Activated T-helper 17 cell treated with anti-CD3 and anti-CD28 coated beads, Interleukin-2, amount 50 U/mL, for 72 hours (primary cell): ENCODE measurements at regions not wholly inside any gene's neighbourhood (a gene's known extent, or its start where the extent isn't known, plus 50 kb on each side); places are given as distances from the start of the nearest gene placed in this dataset.

ENCODE experiments used
- ATAC-seq: fragments of 150-1000 bp; cut with Tn5 transposase; replicated peaks from 2 replicates; pipeline ENCODE4 v1.10.0; 2021; ENCODE audit warnings: mild to moderate bottlenecking, moderate library complexity
- H3K27ac Mint-ChIP-seq: one replicate; pipeline ENCODE4 v1.8.0; 2022; ENCODE audit warnings: mixed read lengths
- H3K27me3 Mint-ChIP-seq: one replicate; pipeline ENCODE4 v1.8.0; 2022; ENCODE audit warnings: mixed read lengths
- H3K36me3 Mint-ChIP-seq: one replicate; pipeline ENCODE4 v1.8.0; 2022; ENCODE audit warnings: low read depth, mild to moderate bottlenecking, mixed read lengths
- H3K4me1 Mint-ChIP-seq: one replicate; pipeline ENCODE4 v1.8.0; 2022; ENCODE audit warnings: mixed read lengths
- H3K4me3 Mint-ChIP-seq: one replicate; pipeline ENCODE4 v1.8.0; 2022; ENCODE audit warnings: mild to moderate bottlenecking, mixed read lengths
- H3K9me3 Mint-ChIP-seq: one replicate; pipeline ENCODE4 v1.8.0; 2022; ENCODE audit warnings: mixed read lengths

GRCh38 chr21:33985117-33986050, 69.8 kb upstream of the ATP5PO start:
- peak overlapping the region; percentile 95 for H3K27ac Mint-ChIP-seq
- peak overlapping the region; percentile 34 for H3K4me3 Mint-ChIP-seq
- peak; percentile 8 for ATAC-seq
- H3K27me3 Mint-ChIP-seq = no peaks in the 10 kb centered on the region
- peaks cover 10% of the 10 kb centered on the region for H3K36me3 Mint-ChIP-seq
- peaks cover 40% of the 10 kb centered on the region for H3K4me1 Mint-ChIP-seq
- H3K9me3 Mint-ChIP-seq = peaks cover 10% of the 10 kb centered on the region

- peak overlapping the region; percentile 0 for H3K4me3 Mint-ChIP-seq
- H3K27me3 Mint-ChIP-seq = no peaks in the 10 kb centered on the region
- ATAC-seq = peak; percentile 62
- peak overlapping the region; percentile 95 for H3K27ac Mint-ChIP-seq
- H3K9me3 Mint-ChIP-seq = peaks cover 10% of the 10 kb centered on the region
- peaks cover 10% of the 10 kb centered on the region for H3K36me3 Mint-ChIP-seq
- H3K4me1 Mint-ChIP-seq = peaks cover 43% of the 10 kb centered on the region
These were observed 68.4 kb upstream of the ATP5PO start for GRCh38 chr21:33984021-33984481.

DNA sequence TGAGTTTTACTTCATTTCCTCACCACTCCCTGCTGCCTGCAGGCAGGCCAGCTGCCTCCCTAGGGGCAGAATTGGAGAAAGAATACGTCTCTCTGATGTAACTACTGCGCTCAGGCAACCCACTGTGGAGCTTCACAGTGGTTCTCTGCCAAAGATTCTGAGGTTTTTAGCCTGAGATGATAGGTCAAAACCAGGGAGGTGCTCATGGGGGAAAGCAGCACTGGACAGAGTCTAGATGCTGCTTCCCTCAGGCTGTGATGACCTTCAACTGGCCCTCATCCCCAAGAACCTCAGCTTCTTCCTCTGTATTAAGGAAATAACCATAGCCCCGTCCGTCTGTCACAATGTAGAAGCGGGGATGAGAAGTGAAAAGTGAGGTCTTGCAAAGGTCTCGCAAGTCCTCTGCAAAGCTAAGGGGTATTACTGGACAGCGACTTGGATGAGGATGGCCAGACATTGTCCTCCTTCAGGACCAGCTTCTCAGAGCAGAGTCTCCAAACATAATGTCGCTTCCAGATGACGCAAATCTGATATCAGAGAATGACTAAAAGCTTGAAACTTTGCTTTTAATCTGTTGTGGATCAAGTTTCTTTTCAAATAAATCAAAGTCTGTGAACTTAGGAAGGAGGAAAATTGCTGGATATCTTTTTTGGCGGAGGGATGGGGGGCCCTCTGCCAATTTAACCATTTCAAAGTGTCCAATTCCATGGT, 65.9 kb upstream of the ATP5PO start:
- ATAC-seq = no peak
- Mint-ChIP-seq H3K36me3 (peaks cover 20% of the 10 kb centered on the region), H3K9me3 (peaks cover 10% of the 10 kb centered on the region), H3K4me3 (no peak overlapping the region), H3K4me1 (peaks cover 59% of the 10 kb centered on the region), H3K27me3 (no peaks in the 10 kb centered on the region), H3K27ac (peak overlapping the region; percentile 3)

GRCh38 chr21:33980276-33980916, 64.8 kb upstream of the ATP5PO start:
- H3K36me3 Mint-ChIP-seq = peaks cover 30% of the 10 kb centered on the region
- H3K4me3 Mint-ChIP-seq = no peak overlapping the region
- peaks cover 62% of the 10 kb centered on the region for H3K4me1 Mint-ChIP-seq
- H3K27ac Mint-ChIP-seq = peak overlapping the region; percentile 3
- ATAC-seq = no peak
- H3K27me3 Mint-ChIP-seq = no peaks in the 10 kb centered on the region
- H3K9me3 Mint-ChIP-seq = peaks cover 9% of the 10 kb centered on the region

- peak overlapping the region; percentile 81 for H3K4me3 Mint-ChIP-seq
- ATAC-seq = no peak
- no peak overlapping the region for H3K27ac Mint-ChIP-seq
- H3K27me3 Mint-ChIP-seq = no peaks in the 10 kb centered on the region
- H3K36me3 Mint-ChIP-seq = peaks cover 29% of the 10 kb centered on the region
- H3K4me1 Mint-ChIP-seq = peaks cover 61% of the 10 kb centered on the region
- peaks cover 3% of the 10 kb centered on the region for H3K9me3 Mint-ChIP-seq
These were observed 63.0 kb upstream of the ATP5PO start for GRCh38 chr21:33978585-33978984.

- Mint-ChIP-seq H3K9me3 (no peaks in the 10 kb centered on the region), H3K36me3 (peaks cover 29% of the 10 kb centered on the region), H3K4me3 (peak overlapping the region; percentile 81), H3K4me1 (peaks cover 54% of the 10 kb centered on the region), H3K27ac (peak overlapping the region; percentile 99), H3K27me3 (no peaks in the 10 kb centered on the region)
- no peak for ATAC-seq
These were observed 62.2 kb upstream of the ATP5PO start for GRCh38 chr21:33977721-33978369.

- Mint-ChIP-seq H3K36me3 (peaks cover 33% of the 10 kb centered on the region), H3K27ac (peak overlapping the region; percentile 99), H3K27me3 (no peaks in the 10 kb centered on the region), H3K9me3 (no peaks in the 10 kb centered on the region), H3K4me3 (peak overlapping the region; percentile 81), H3K4me1 (peaks cover 52% of the 10 kb centered on the region)
- peak; percentile 13 for ATAC-seq
These were observed 61.6 kb upstream of the ATP5PO start for GRCh38 chr21:33977017-33977720.

DNA sequence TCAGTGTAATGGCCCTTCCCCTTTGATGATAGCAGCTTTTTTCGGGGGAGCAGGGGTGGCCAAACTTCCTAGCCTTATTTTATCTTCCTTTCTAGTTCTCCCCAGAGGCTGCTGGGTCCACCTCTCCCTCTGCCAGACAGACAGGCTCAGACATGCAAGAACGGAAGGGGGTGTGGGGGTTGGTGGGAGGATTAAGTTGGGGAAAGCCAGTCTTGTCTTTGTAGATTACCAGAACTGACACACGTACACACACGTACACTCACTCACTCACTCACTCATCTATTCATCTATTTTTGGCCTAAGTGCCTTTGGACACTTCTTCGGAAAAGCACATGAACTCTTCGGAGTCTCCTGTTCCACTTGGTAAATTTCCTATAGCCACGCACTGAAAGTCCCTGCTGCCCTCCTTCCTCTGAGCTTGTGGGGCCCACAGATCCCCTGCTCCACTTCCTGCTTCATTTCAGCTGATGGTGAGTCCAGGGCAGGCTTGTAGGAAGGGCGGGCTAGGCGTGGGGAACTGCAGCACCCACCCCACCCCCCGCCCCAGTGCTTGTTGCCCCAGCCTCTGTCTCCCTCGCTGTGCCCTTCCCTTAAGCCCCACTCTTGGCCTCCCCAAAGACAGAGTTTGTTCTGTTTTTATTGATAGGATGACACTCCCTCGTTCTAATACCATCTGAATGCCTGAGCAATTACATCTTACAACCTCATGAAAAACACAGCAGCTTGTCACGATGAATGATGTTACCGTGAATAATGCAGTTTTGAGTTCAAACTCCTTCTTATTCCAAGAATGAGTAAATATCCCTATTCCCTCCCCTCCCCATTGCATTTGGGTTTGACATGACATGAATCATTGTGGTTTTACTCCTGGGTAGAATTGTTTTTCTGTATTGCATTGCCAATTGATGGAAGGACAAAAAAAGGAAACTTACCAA, 60.7 kb upstream of the ATP5PO start:
- Mint-ChIP-seq H3K4me1 (peaks cover 56% of the 10 kb centered on the region), H3K27ac (peak overlapping the region; percentile 99), H3K36me3 (peaks cover 42% of the 10 kb centered on the region), H3K27me3 (no peaks in the 10 kb centered on the region), H3K9me3 (no peaks in the 10 kb centered on the region), H3K4me3 (peak overlapping the region; percentile 81)
- ATAC-seq = peak; percentile 61

DNA sequence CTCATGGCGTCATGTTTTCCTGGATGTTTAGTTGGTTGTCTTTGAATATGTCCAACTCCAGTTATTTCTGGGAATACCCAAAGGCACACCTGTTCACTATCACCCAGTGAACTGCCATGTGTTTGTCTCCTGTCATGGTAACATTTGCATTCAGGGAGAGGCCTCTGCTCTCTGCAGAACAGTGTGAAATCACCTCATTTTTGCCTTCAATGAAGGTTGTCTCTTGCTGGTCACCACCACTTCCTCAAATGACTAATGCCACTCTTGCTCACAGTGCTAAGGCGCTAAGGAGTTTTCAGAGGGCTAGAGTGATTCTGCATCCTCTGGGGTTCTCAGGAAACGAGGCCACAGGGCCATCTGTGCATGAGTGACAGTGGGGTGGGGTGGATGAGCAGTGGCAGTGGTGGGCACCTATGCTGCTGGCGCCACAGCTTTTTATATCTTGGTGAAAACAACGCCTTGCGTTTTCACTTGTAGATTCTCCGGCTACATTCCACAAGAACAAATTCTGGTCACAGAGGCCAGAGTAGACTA, 60.0 kb upstream of the ATP5PO start:
- Mint-ChIP-seq H3K4me3 (peak overlapping the region; percentile 81), H3K4me1 (peaks cover 52% of the 10 kb centered on the region), H3K9me3 (no peaks in the 10 kb centered on the region), H3K27ac (peak overlapping the region; percentile 99), H3K27me3 (no peaks in the 10 kb centered on the region), H3K36me3 (peaks cover 45% of the 10 kb centered on the region)
- peak; percentile 77 for ATAC-seq

GRCh38 chr21:33974513-33975468, 59.2 kb upstream of the ATP5PO start:
- ATAC-seq = peak; percentile 39
- peaks cover 52% of the 10 kb centered on the region for H3K36me3 Mint-ChIP-seq
- H3K4me3 Mint-ChIP-seq = peak overlapping the region; percentile 81
- H3K4me1 Mint-ChIP-seq = peaks cover 52% of the 10 kb centered on the region
- no peaks in the 10 kb centered on the region for H3K27me3 Mint-ChIP-seq
- H3K9me3 Mint-ChIP-seq = no peaks in the 10 kb centered on the region
- peak overlapping the region; percentile 99 for H3K27ac Mint-ChIP-seq

- no peak overlapping the region for H3K4me3 Mint-ChIP-seq
- ATAC-seq = no peak
- H3K27me3 Mint-ChIP-seq = no peaks in the 10 kb centered on the region
- peaks cover 45% of the 10 kb centered on the region for H3K4me1 Mint-ChIP-seq
- no peaks in the 10 kb centered on the region for H3K9me3 Mint-ChIP-seq
- H3K36me3 Mint-ChIP-seq = peaks cover 62% of the 10 kb centered on the region
- peak overlapping the region; percentile 73 for H3K27ac Mint-ChIP-seq
These were observed 57.7 kb upstream of the ATP5PO start for GRCh38 chr21:33973268-33973667.

DNA sequence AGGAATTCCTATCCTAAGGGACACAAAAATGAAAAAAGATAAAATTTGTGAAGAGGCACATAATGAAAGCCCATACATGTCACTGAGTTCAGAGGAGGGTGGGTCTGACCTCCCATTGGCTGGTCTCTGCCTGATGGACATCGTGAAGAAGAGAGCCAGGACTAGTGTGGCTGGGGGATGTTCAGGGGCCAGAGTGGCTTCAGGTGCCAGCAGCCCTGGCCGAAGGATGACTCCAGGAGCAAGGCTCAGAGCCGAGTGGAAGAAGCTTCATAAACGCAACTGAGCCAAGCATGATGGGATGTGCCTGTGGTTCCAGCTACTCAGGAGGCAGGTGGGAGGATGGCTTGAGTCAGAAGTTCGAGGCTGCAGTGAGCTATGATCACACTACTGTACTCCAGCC, 56.9 kb upstream of the ATP5PO start:
- Mint-ChIP-seq H3K27ac (peak overlapping the region; percentile 73), H3K27me3 (no peaks in the 10 kb centered on the region), H3K4me1 (peaks cover 40% of the 10 kb centered on the region), H3K4me3 (no peak overlapping the region), H3K9me3 (no peaks in the 10 kb centered on the region), H3K36me3 (peaks cover 61% of the 10 kb centered on the region)
- no peak for ATAC-seq
